ENCODE measurements at regions not wholly inside any gene's neighbourhood (a gene's known extent, or its start where the extent isn't known, plus 50 kb on each side); places are given as distances from the start of the nearest gene placed in this dataset.
A peak's percentile ranks its signal among the peaks of the same experiment; 100 is the strongest.
"Not testable (repeated sequence)": the region's sequence is repeated elsewhere in the genome, so short reads cannot be mapped to it uniquely, and the experiment has no call there.

DNA sequence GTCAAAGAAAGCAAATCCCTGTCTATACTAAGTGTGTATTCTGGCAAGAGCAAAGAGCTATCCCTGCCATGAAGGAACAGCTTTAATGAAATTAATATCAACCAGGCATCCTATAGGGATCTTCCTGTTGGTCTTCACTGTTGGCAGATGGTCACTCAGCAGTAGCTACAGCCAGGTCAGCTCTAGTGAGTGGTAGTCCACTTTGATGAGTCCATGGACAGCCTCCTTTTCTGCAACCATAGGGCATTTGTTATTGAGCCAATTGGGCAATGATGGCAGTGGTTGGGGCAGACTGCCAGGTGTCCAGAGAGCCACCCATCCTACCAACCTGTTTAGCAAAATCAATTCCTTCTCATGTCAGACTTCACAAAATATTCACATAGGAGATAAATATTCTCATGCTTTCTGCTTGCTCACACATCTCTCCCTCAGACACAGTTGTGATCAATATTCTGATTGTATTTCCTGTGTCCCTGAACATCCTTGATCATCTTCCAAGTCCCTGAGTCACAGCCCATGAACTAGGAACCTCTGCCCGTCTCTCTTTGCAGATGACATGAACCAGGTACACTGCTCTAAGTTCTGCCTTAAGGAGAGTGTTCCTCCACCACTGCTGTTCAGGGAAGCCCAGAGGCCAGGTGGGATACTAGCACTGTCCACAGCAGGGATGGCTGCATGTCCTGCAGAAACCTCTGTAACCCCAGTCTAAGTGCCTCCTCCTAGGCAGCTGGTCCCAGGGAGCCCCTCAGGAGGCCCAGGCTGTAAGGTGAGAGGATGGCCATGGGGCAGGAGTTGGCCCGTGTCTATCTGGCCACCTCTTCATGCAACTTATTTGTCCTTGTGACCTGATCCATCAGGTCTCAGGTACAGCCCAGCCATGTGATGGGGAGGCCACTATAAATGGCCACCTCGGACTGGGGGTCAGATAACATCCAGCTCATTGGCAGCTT lies 74.2 kb upstream of the IGLL5 start:
- ATAC-seq (no peak), DNase-seq (no peak)
- intact Hi-C loops (cut with DNase I), result no loop called here

DNA sequence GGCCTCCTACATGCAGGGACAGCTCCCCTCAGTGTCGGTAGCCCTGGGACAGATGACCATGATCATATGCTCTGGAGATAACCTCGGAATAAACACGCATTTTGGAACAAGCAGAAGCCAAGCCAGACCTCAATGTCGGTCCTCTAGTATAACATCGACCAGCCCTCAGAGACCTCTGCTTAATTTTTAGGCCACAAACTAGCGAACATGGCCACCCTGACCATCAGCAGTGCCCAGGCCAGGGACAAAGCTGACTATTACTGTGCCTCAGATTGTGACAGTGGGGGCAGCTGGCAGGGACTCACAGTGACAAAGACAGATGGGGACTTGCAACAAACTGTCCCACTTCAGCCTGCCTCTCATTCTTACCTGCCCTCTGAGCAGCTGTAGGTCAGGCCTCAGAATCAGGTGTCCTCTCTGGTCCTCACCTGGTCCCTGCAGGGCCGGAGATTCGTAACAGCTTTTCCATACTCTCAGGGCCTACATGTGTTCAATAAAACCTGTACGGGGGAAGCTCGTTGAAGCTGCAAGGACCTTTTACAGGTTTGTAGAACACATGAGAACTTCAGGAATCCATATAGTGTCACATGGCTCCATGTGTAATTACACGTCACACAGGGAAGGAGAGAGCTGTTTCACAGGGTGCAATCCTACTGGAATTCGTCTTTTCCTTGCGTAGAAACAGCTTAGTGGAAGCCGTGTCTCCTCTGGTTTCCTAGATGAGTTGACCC lies 72.8 kb upstream of the IGLL5 start:
- intact Hi-C loops (cut with DNase I), result no loop called here
- ATAC-seq (no peak), DNase-seq (no peak)

DNA sequence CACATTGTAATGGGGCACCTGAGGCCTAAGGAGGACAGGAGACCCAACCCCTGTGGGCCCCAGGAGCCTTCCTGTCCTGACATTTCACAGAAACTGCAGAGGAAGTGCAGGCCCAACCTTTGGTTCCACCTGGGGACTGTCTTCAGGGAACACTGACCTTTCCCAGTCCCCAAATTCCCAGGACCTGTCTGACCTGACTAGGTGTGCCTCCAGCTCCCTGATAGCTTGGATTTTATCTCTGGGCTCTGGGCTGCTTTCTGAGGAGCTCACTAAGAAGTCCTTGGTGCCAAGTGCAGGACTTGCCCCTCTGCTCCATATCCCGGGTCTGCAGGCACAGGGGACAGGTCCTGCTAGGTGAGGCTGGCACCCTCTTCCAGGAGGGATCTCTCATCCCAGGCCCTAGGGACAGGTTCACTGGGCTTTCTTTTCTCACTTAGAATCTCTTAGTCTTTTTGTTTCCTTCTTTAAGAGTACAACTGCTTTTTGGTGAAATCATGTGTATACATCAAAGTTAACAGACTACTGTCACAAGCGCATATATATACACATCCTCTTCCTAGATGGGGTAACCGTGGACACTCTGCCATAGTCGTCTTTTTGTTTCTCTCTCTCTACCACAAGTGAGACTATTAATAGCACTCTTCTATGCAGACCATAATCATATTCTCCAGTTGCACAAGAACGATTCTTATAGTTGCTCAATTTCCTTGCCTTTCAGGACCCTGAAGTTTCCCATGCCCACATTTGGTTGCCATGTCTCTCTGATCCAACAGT lies 72.0 kb upstream of the IGLL5 start:
- intact Hi-C loops (cut with DNase I), result no loop called here
- no peak for DNase-seq
- no peak for ATAC-seq

DNA sequence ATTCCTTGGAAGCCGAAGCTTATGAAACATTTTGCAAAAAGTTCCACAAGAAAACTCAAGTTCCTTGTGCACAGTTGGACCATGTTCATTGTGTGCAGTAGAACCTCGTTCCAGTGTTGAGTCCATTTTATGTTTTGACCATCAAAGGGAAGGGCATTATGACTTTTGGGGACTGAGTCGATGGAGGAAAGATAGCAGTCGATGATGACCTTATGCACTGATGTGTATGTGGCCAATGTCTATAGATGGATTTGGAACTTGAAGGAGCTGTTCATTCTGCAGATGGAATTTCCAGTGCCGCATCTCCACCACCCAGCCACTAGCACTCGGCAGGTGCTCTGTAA lies 71.5 kb upstream of the IGLL5 start:
- ATAC-seq, result no peak
- intact Hi-C loops (cut with DNase I), result no loop called here
- no peak for DNase-seq

DNA sequence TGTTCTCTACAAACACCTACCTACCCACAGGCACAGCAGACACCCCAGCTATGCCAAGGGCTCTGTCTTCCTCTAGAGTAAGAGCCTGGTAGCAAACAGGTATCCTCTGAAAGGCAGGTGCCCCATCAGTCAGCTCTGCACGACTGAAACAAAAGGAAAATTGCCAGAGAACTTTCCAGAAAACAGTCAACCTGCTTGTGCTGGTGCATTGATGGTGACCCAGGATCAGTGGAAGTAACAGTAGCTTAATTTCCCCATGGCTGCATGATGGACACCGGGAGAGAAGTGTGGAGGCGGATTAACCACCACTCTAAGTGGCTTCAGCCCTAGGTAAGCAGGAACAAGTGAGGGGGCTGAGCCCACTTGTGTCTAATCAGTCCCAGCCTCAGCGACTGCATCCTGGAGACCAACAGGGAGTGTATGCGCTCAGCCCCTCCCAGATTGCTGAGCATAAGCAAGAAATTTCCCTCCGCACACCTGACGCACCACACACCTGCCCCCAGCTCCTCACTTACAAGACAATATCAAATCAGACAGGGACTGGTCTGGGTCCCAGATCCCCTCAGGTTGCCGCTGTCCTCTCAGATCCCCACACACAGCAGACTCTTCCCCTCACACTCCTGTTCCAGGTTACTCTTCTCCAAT lies 70.7 kb upstream of the IGLL5 start:
- intact Hi-C loops (cut with DNase I), result no loop called here
- DNase-seq (no peak), ATAC-seq (no peak)

DNA sequence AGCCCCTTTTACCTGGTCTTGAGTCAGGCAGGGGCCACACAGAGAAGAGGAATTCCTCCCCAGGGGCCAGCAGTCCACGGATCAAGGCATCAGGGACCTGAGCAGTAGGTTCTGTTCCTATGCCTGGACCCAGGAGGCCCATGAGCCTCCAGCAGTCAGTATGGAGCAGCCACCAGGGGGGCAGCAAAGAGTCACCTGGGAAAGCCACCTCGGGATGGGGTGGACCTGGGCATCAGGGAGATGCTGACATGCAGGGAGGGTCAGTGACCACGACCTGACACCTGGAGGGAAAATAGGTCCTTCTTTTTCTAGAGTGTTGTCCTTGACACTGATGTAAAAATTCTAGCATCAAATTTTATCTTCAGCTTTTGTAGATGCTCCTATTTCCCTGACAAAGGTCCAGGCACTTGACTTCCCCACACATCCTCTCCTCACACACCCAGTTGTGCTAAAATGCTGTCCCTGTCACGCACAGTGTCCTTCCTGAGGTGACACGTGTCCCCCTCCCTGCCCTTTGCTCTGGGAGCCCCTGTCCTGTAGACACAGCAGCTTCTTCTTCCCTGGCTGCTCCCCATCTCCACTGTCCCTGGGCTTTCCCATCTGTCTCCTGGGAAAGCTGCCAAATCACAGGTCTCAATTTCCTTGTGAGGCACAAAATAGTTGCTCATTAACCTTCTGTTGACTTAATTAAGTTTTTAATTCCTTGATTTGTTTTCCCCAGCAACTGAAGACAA lies 70.0 kb upstream of the IGLL5 start:
- no peak for DNase-seq
- no peak for ATAC-seq
- intact Hi-C loops (cut with DNase I), result no loop called here

DNA sequence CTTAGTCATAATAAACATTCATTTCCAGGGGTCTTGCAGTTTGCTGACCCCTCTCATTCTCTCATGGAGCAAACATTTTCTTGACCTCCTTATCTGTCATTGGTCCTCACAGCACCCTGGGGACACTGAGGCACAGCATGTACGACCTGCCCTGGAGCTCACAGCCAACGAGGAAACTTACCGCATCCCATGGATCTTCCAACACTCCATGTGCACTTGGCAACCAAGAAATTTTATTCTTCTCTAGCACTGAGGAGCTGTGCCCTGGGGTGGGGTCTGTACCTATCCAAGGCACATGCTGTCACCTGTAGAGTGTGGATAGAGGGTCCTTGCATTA lies 69.4 kb upstream of the IGLL5 start:
- no peak for ATAC-seq
- intact Hi-C loops (cut with DNase I), result no loop called here
- DNase-seq, result no peak

DNA sequence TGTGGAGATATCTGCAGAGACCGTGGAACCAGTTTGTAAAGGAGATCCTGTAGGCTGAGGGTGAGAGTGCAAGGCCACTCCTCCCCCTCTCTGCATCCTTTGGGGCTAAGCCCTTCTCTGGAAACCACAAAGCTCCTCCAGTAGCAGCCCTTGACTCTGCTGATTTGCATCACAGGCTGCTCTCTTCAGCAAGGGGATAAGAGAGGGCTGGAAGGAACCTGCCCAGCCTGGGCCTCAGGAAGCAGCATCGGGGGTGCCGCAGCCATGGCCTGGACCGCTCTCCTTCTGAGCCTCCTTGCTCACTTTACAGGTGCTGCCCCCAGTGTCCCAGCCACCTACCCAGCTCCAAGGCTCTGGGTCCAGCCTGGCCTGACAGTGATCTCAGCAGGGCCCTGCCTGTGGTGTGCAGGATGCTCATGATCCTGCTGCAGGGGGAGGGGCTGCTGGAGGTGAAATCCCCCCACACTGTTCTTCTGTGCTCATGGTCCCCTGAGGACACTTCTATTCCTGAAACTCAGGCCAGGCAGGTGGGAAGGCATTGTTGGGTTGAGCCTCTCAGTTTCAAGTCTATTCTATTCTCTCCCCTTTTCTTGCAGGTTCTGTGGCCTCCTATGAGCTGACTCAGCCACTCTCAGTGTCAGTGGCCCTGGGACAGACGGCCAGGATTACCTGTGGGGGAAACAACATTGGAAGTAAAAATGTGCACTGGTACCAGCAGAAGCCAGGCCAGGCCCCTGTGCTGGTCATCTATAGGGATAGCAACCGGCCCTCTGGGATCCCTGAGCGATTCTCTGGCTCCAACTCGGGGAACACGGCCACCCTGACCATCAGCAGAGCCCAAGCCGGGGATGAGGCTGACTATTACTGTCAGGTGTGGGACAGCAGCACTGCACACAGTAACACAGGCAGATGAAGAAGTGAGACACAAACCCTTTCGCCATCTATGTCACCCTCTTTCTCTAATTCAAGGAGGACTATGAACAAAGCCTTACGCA lies 68.5 kb upstream of the IGLL5 start:
- intact Hi-C loops (cut with DNase I), result no loop called here

DNA sequence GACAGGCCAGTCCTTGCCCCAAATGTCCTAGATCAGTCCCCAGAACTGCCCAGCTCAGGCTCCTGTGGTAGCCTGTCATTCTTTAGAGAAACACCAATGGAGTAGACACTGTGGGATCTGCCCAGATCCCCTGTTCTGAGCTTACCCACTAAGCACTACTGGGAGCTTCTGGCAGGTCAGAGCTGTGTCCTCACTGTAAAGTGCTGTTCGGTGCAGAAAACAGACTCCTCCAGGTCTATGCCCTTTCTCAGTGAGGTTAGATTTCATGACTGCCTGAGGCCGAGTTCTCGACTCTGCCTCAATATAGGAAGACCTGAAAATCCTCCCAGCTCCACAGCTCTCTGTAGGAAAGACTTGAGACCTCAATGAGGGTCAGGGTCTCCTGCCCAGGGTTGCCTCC lies 67.5 kb upstream of the IGLL5 start:
- intact Hi-C loops (cut with DNase I), result no loop called here
- DNase-seq, result no peak
- ATAC-seq, result no peak

More for the DNA sequence above, 68.5 kb upstream of the IGLL5 start:
- ATAC-seq (peak; percentile 15 to 46), DNase-seq (no peak)

DNA sequence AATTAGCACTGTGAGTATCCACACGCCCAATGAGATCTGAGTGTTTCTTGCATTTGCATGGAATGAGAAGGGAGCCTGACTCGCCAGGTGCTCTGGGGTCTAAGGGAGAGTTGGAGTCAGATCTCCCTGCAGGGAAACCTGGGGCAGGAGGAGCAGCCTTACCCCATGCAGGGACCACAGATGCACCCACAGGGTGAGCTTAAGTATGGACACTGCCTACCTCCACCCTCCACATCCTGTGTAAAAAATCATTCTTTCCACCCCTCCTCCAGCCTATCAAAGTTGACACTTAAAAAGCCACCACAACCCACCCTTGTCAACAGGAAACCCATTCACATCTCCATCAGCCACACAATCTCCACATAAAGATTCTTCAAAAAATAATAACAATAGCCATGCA lies 67.0 kb upstream of the IGLL5 start:
- intact Hi-C loops (cut with DNase I), result no loop called here
- no peak for DNase-seq
- ATAC-seq, result peak; percentile 32 to 57

DNA sequence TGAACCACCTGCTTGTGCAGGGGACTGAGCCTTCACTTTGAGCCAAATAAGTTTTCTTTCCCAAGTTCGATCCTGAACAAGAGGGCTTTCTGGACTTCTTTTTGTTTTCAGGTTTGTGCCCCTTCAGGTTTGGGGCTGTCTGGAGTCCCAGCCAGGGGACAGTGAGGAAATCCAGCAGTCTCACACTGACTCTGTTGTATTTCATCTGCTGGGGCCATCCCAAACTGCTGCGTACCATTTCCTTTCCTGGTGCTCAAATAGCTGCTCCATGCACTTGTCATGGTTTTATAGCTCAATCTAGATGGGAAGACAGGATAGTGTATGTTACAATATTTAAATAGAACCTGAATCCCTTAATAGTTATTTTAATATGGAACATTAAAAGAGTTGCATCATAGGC lies 66.3 kb upstream of the IGLL5 start:
- intact Hi-C loops (cut with DNase I), result no loop called here
- ATAC-seq, result no peak

DNA sequence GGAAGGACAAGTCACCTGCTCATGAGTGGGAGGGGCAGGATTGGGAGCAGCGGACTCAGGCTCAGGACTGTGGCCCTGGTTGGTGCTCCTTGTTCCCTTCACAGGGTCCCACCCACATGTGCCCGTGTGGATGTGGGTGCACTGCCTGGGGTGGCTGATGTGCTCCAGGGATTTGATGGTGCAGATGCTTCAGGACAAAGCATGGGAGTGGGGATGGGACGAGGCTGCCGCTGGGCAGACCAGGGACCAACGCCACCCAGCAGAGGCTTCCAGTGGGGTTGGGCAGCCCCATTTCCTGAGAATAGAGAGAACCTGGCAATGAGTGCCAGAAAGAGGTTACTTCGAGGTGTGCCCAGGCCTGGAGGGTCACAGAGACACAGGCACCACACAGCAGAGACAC lies 65.5 kb upstream of the IGLL5 start:
- ATAC-seq (no peak), DNase-seq (no peak)
- intact Hi-C loops (cut with DNase I), result no loop called here

More for the DNA sequence above, 66.3 kb upstream of the IGLL5 start:
- no peak for DNase-seq

DNA sequence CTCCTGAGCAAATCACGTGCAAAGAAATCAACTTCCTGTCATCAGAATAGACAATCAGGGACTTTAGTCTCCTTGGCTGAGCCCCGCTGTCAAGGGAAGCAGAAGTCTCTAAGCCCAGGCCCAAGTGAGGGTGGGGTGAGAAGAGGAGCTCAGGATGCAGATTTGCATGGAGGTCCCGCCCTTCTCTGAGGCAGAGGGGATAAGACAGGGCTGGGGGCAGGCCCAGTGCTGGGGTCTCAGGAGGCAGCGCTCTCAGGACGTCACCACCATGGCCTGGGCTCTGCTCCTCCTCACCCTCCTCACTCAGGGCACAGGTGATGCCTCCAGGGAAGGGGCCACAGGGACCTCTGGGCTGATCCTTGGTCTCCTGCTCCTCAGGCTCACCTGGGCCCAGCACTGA lies 65.1 kb upstream of the IGLL5 start:
- intact Hi-C loops (cut with DNase I); DNase-seq; ATAC-seq: not testable (repeated sequence)

DNA sequence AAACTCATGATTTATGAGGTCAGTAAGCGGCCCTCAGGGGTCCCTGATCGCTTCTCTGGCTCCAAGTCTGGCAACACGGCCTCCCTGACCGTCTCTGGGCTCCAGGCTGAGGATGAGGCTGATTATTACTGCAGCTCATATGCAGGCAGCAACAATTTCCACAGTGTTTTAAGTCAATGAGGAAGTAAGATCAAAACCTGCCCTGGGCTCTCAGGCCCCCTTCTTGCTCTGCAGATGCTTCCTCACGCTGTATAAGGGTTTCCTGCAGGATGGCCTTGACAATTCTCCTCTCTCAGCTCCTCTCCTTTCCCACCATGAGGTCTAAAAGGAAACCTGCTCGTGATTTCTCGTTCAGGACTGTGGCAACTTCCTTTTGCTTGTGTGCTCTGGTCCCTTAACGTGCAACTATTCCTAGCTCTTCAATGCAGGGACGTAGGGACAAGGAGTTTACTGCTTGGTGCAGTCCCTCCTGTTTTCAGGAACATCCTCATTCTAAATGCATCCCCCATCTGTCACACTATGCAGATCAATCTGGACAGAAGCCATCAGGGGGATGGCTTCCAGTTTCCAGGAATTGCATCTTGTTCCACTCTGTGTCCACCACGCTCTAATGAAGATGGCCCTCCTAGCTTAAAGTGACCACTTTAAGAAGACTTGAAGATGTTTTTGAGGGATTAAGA lies 64.3 kb upstream of the IGLL5 start:
- DNase-seq (no peak), ATAC-seq (no peak)
- intact Hi-C loops (cut with DNase I), result no loop called here

DNA sequence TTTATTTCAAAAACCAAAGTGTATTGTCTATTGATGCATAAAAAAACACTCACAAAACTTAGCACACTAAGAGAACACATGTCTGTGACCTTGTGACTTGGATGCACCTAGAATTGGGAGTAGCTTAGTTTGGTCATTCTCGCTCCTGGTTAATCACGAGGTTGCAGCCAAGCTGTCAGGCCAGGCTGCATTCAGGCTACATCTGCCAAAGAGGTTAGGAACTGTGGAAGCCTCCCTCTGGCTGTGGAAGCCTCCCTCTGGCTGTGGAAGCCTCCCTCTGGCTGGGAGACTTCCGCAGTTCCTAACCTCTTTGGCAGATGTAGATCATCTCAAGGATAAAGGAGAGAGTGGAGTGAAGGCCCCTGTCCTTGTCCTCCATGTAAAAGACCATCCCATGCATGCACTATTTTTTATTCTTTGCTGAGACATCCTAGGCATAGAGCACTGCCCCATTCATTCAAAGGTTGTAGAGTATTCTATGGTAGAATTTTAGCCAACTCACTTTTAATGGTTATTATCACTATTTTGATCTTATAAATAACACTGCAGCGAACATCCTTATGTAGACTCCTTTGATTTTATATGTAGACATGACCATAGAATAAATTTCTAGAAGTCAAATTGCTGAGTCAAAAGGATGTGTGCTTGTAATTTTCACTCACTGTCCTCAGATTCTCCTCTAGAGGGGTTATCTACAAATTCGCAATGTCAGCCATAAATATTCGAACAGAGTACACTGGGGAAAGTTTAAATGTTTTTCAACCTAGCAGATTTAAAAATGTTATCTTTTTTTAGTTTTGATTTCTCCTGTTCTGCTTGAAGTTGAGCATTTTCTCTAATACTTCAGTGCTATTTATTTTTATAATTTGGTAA lies 63.0 kb upstream of the IGLL5 start:
- DNase-seq (no peak), ATAC-seq (peak in 1 of 2 donors; percentile 29)
- intact Hi-C loops (cut with DNase I), result no loop called here

DNA sequence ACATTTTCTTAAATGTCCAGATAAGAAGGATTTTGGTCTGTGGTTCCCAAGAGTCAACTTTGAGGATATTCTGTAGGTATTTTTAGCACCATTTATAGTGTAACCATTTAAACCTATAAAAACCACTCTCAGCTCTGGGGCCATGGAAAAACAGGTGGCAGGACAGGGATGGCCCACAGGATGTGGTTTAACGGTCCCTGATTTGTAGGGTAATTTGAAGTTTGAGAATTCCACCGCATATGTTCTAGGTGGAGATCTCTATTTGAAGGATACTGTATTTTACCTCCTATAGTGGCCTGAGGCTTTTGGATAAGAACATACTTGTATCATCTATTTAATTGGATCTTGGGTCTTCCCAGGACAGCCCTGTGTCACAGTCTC lies 62.4 kb upstream of the IGLL5 start:
- DNase-seq (no peak), ATAC-seq (no peak)
- intact Hi-C loops (cut with DNase I), result no loop called here

Measured in left cardiac atrium (tissue), 4 donors.